K562 (cell line): ENCODE measurements at regions not wholly inside any gene's neighbourhood (a gene's known extent, or its start where the extent isn't known, plus 50 kb on each side); places are given as distances from the start of the nearest gene placed in this dataset.
A peak's percentile ranks its signal among the peaks of the same experiment; 100 is the strongest.

Experiments
- BCL6 ChIP-seq: fragments of 250-450 bp; sonication (Bioruptor Pico); IDR thresholded peaks from 2 replicates; pipeline ENCODE4 v1.4.0; 2020
- BCOR ChIP-seq: fragments of 450-650 bp; IDR thresholded peaks from 2 replicates; pipeline ENCODE4 v1.6.1; 2016
- BHLHE40 ChIP-seq: IDR thresholded peaks from 2 replicates; pipeline ENCODE4 v1.6.1; 2011; ENCODE audit warnings: low read length, improper control_type of control experiment
- CTCF ChIP-seq, 3 experiments: IDR thresholded peaks in 2 of 3; conservative IDR thresholded peaks in 1 of 3; 2 replicates each; pipeline ENCODE4 v1.5.1; 2011 to 2012; ENCODE audit warnings: low read length in 3 of 3, mild to moderate bottlenecking in 3 of 3, control low read depth in 2 of 3, improper control_type of control experiment in 1 of 3, inconsistent platforms in 1 of 3, low read depth in 1 of 3, mixed read lengths in 1 of 3, moderate library complexity in 1 of 3; ENCODE audit not compliant: insufficient read depth in 2 of 3
- E2F5 ChIP-seq: sonication (generic); formaldehyde crosslinking; IDR thresholded peaks from 2 replicates; pipeline ENCODE4 v1.8.0; 2022; ENCODE audit warnings: mild to moderate bottlenecking, missing genetic modification reagents
- FIP1L1 ChIP-seq: fragments of 200-400 bp; formaldehyde crosslinking; IDR thresholded peaks from 2 replicates; pipeline ENCODE4 v1.6.1; 2018; ENCODE audit warnings: mild to moderate bottlenecking, low read depth, low read length; ENCODE audit not compliant: poor library complexity, severe bottlenecking
- GTF2F1 ChIP-seq: IDR thresholded peaks from 2 replicates; pipeline ENCODE4 v1.6.1; 2011; ENCODE audit warnings: low read depth, low read length, improper control_type of control experiment
- HNRNPK ChIP-seq: fragments of 200-400 bp; formaldehyde crosslinking; IDR thresholded peaks from one replicate; pipeline ENCODE4 v1.6.1; 2018; ENCODE audit warnings: mild to moderate bottlenecking, low read depth, low read length; ENCODE audit not compliant: poor library complexity, severe bottlenecking
- IRF2 ChIP-seq: sonication (generic); formaldehyde crosslinking; IDR thresholded peaks from 2 replicates; pipeline ENCODE4 v1.8.1; 2022; ENCODE audit warnings: mild to moderate bottlenecking, missing genetic modification reagents
- IRF9 ChIP-seq: fragments of 450-650 bp; IDR thresholded peaks from 2 replicates; pipeline ENCODE4 v1.6.1; 2016; ENCODE audit warnings: missing biosample characterization, missing genetic modification characterization
- MAFG ChIP-seq: fragments of 450-650 bp; conservative IDR thresholded peaks from 2 replicates; pipeline ENCODE4 v1.6.1; 2016; ENCODE audit warnings: missing genetic modification characterization, missing compliant biosample characterization
- POLR3G ChIP-seq: IDR thresholded peaks from 2 replicates; pipeline ENCODE4 v1.6.1; 2011; ENCODE audit not compliant: insufficient read length, insufficient replicate concordance; ENCODE audit errors: extremely low read depth
- RBM39 ChIP-seq: fragments of 200-400 bp; formaldehyde crosslinking; optimal IDR thresholded peaks from 2 replicates; pipeline ENCODE3; 2018; ENCODE audit warnings: low read depth, low read length
- SIN3B ChIP-seq: fragments of 450-650 bp; IDR thresholded peaks from 2 replicates; pipeline ENCODE4 v1.6.1; 2017; ENCODE audit warnings: low read depth, mild to moderate bottlenecking, moderate library complexity
- THRB ChIP-seq: fragments of 450-650 bp; formaldehyde crosslinking; conservative IDR thresholded peaks from 2 replicates; pipeline ENCODE4 v1.4.0; 2022; ENCODE audit warnings: mild to moderate bottlenecking, missing genetic modification characterization
- WHSC1 ChIP-seq: IDR thresholded peaks from one replicate; pipeline ENCODE4 v1.6.1; 2012; ENCODE audit warnings: low read length, control low read depth, inconsistent platforms
- ZFX ChIP-seq: sonication (generic); formaldehyde crosslinking; IDR thresholded peaks from 2 replicates; pipeline ENCODE4 v1.8.0; 2022; ENCODE audit warnings: mild to moderate bottlenecking, missing genetic modification reagents, moderate library complexity
- ZNF592 ChIP-seq: fragments of 450-650 bp; IDR thresholded peaks from 2 replicates; pipeline ENCODE4 v1.6.1; 2017; ENCODE audit warnings: antibody characterized with exemption, mild to moderate bottlenecking
- ZNF696 ChIP-seq: fragments of 250-450 bp; sonication (Bioruptor Pico); conservative IDR thresholded peaks from 2 replicates; pipeline ENCODE4 v1.4.0; 2020; ENCODE audit warnings: mild to moderate bottlenecking, moderate library complexity

GRCh38 chr7:155206318-155207020 lies 91.2 kb upstream of the INSIG1 start (continued):
- TF ChIP-seq ZNF592 (peak; percentile 50; the same call in 1 of the 2 replicates), POLR3G (no peak), HNRNPK (no peak), WHSC1 (no peak), IRF2 (CRISPR knock-in tag) (no peak), ZFX (CRISPR knock-in tag) (0 out of 2 replicates have a peak, but pooled peaks have one; percentile 28), BCOR (no peak), ZNF696 (CRISPR knock-in tag) (no peak), THRB (CRISPR knock-in tag) (no peak), CTCF (IDR thresholded peaks at IDR 0.05 in 2 of 3, conservative IDR thresholded peaks at IDR 0.05 in 1 of 3; ENCODE audit: insufficient read depth in 2 of 3, low read depth in 1 of 3, low read length in 3 of 3) (no peak; a peak in 1 of 6 replicates), GTF2F1 (peak; percentile 64; the same call in 1 of the 2 replicates), MAFG (tag) (peak; percentile 87), IRF9 (tag) (no peak), E2F5 (CRISPR knock-in tag) (no peak), BCL6 (no peak), BHLHE40 (peak; percentile 66), FIP1L1 (no peak), SIN3B (no peak), RBM39 (no peak)
